Mammary epithelial cell (primary cell): ENCODE measurements at regions not wholly inside any gene's neighbourhood (a gene's known extent, or its start where the extent isn't known, plus 50 kb on each side); places are given as distances from the start of the nearest gene placed in this dataset.

ENCODE experiments used
- CTCF ChIP-seq, 2 donors: IDR thresholded peaks in 1 of 2; conservative IDR thresholded peaks in 1 of 2; 2 replicates each; pipeline ENCODE4 v1.5.1; 2011 to 2012; ENCODE audit warnings: inconsistent platforms in 2 of 2, low read length in 2 of 2, mild to moderate bottlenecking in 2 of 2, control low read depth in 1 of 2, low read depth in 1 of 2; ENCODE audit not compliant: insufficient read depth in 1 of 2; ENCODE audit errors: extremely low read depth in 1 of 2
- EZH2 ChIP-seq: IDR thresholded peaks from 2 replicates; pipeline ENCODE4 v1.6.1; 2012; ENCODE audit warnings: low read length, inconsistent platforms, borderline replicate concordance

- no peak for TF ChIP-seq CTCF (conservative IDR thresholded peaks at IDR 0.05 in 1 of 2, IDR thresholded peaks at IDR 0.05 in 1 of 2; ENCODE audit: extremely low read depth in 1 of 2, insufficient read depth in 1 of 2, low read depth in 1 of 2, low read length in 2 of 2)
- TF ChIP-seq EZH2: no peak
These were observed 139.5 kb upstream of the NDUFV2 start for GRCh38 chr18:8962855-8963635.
